GM04504 (cell line): ENCODE measurements at regions not wholly inside any gene's neighbourhood (a gene's known extent, or its start where the extent isn't known, plus 50 kb on each side); places are given as distances from the start of the nearest gene placed in this dataset.

Experiments used
- DNase-seq: peaks from one replicate; pipeline ENCODE4 v3.0.0-alpha.2; 2012; ENCODE audit warnings: low read depth

DNA sequence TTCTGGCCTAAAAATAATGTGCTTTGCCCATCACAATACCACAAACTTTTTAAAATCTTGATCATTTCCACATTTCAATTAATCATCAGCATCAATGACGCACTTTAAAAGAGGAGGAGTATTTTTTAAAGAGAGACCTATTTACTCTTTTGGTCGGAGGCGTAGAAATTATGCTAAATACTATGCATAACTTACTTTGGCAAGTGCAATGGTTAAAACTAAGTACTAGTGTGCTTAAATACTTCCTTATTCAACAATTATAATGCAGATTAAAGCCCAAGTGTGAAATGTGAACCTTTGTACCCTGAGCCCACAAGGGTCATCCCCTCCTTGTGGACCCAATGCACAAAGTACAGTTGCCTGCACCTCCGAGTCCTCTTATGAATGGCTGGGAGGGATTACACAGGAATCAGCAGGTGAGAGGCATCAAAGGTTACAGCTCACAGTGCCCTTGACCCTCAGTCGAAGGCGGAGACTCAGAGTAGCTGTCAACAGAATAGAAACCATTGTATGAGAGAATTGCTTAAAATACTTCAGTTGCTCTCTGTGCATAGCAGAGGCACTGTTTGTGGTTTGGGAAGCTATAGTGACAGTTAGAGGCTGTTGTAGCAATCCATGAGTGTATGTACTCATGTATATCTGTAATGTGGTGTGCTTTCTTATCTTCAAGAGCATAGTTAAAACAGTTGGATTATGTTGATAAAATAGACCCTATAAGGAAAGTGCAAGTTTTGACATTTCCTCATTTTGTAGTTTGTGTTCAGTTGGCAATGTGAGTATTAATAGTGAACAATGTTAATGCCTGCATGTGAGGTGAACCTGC lies 151.7 kb upstream of the ITGA4 start:
- DNase-seq = no peak

DNA sequence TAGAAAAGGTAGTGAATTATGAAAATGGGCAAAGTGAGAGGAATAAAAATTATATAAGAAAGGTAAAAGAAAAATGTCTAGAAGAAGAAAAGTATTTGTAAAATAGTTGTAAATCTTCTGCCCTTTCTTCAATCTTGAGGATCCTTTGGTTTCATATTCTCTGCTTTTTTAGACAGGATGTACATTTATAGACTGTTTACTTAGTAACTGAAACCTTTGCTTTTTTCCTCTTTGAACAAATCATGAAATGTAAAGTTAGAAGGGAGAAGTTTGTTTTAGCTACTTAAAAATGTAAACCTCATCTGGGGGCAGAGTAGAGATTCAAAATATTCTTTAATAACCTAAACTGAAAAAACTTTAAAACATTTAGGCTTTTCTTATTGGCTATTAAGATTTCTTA lies 150.4 kb upstream of the ITGA4 start:
- DNase-seq = no peak

GRCh38 chr2:181307203-181307991 lies 149.8 kb upstream of the ITGA4 start:
- DNase-seq = no peak

DNA sequence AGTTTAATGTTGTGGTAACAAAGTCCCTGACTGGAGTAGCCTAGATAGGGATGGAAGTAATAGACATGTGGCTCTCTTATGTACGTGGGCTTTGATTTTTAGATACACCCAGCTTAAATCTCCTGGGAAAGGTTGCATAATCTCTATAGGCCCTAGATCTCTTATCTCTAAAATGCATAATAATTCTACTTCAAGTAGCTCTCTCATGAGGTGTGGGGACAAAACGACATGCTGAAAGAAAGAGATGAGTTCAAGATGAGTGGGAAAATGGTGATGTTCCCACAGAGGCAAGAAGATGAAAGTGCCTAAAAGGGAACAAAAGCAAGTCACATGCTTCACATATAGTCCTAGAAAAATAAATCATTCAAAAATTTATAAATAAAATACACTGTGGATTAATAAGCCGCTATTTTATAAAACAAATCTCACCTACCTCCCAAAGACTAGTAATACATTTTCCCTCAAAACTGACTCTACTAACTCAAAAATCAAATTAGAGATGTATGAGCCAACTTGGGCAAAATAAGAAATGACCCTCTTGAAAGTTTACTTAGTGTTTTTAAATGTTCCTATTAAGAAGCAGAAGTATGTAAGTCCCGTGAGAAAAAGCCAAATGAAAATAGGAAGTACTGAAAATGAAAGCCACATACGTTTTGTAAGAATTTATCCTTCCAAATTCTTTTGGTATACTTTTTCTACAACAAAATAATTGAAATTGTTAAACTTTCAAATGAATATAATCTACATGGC lies 148.2 kb upstream of the ITGA4 start:
- DNase-seq = no peak

DNA sequence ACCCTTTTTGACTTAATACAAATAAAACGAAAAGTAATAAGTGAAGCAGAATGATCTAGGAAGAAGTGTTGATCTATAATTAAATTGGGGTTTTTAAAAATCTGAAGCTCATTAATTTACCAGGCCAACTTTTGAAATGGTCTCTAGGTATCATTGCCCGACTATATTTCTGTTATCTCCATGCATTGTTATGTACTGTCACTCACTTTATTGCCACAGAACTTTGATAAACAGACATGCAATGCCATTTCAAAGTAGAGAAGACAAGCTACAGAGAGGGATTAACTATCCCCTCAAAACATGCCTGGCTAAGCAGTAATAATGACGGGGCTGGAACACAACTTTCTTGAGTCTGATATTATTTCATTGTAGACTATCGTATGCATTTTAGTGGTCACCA lies 147.6 kb upstream of the ITGA4 start:
- no peak for DNase-seq

DNA sequence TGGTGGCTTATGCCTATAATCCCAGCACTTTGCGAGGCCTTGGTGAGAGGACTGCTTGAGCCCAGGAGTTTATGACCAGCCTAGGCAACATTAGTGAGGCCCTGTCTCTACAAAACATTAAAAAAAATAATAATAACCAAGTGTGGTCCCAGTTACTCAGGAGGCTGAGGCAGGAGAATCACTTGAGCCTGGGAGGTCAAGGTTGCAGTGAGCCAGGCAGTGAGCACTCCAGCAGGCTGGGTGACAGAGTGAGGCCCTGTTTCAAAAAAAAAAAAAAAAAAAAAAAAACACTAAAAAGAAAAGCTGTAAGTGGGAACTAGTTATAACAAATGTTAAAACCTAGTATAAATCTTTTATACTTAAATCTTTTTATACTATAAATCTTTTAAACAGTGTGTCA lies 146.2 kb upstream of the ITGA4 start:
- DNase-seq = no peak

DNA sequence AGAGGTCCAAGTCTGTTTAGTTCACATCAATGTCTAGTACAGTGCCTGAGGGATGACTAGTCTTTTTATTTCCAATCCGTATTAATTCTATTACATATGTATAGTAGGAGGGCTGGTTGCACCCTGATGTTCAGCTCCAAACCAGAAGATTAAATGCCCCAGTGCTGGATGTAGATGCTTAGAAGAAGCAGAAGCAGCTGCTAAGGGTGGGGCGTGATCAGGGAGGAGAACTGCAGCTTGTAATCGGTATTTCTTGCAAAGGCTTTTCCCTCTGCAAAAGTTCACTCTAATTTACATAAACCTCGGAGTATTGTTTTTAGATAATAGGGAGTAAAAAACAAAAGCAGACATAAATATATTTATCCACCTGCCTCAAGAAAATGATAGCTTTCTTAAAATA lies 145.3 kb upstream of the ITGA4 start:
- DNase-seq = no peak

- DNase-seq = no peak
Observed at GRCh38 chr2:181312515-181312927, 144.7 kb upstream of the ITGA4 start.

DNA sequence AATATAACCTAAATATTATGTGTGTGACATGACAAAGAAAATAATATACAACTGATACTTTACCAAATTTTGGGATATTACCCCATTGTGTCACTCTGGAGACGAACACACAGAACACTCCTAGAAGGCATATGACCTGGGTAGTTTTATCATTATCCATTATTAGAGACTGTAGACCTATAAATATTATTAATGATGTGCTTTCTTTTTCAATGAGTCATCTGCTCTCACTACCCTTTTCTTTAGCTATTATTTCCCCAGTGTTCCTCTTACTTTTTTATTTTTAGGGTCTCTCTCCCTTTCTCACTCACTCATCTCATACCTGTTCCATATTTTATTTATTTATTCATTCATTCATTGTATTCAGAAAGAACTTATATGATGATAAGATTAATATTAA lies 143.3 kb upstream of the ITGA4 start:
- no peak for DNase-seq

DNA sequence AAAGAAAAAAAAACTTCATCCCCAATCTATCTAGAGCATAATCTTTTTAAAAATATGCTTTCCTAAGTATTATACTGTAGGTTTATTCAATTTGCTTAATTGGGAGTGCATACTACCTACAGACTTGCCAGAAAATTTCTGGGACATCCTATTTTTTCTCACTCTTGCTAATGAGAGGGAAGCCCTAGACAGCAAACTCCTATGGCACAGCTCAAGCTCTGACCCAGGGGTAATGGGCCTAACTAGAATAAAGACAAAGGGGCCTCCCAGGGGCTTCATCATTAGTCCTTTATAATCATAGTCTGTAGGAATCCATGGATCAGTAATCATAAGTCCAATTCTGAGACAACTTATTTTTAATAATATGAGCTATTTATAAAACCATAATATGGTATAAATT lies 142.6 kb upstream of the ITGA4 start:
- DNase-seq = no peak

DNA sequence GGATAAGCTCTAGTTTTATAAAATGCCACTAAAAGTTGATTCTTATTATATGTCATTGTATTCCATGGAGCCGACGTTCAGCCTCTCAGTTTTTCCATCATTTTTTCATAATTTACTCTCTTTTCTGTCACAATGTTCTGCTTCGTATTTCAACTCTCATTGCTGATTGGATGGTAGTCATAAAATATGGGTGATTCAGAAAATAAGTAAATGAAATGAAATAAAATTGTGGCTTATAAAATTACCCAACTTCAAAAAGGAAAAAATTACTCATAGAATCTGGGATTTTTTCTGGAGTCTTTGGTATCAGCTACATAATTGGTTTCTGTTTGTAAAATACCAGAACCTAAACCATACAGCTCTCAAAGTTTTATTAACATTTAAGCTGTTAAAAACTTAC lies 139.7 kb upstream of the ITGA4 start:
- DNase-seq = no peak

- no peak for DNase-seq
Observed at GRCh38 chr2:181318504-181319280, 138.5 kb upstream of the ITGA4 start.

- no peak for DNase-seq
Observed at GRCh38 chr2:181319286-181319685, 137.9 kb upstream of the ITGA4 start.

DNA sequence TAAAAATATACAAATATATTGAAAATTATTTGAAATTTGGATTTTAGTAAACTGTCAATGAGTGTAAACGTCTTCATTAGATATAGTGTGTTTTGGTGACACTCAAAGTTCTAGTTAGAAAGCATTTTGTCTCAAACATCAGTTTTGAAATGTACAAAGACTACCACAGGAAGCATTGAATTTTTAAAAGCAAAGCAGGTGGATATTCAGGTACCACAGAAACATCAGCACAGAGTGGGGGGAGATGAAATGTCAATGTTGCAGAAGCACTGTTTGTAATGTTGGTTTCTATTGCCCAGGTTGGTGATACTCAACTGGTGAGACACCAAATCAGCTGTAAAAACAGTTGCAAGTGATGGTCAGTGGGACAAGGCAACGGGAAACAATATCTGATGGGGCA lies 136.5 kb upstream of the ITGA4 start:
- no peak for DNase-seq

DNA sequence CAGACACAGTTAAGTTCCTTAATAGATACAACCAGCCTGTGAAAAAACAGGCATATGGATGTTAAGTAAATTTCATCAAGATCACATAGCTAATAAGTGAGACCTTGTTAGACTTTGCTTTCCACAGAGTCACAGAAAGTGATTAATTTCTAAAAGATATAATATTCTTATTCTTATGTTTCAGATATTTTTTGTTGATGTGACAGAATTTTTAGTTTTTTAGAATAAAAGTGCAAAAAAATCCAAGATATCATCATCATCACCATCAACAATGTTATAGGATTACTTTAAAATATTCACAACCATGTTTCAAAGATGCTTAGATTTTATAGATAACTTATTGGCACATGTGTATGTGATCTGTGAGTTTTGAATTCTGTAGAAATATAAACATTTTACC lies 132.3 kb upstream of the ITGA4 start:
- DNase-seq = no peak

- DNase-seq = no peak
Observed at GRCh38 chr2:181326661-181327060, 130.5 kb upstream of the ITGA4 start.

DNA sequence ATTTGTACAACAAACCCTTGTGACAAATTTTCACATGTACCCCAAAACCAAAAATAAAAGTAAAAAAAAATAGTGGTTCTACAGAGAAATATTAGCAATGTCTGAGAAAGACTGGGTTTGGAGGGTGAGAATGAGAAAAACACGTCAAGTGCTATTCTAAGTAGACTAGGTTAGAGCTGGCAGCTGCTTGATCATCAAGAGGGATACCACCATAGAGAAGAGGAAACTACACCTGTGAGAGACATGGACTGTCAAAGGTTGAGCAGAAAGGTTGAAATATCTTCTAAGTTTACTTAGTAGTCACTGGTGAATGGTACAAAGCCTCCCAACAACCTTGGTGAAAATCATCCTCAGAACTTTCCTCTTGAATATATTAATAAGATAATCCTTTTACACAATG lies 126.9 kb upstream of the ITGA4 start:
- no peak for DNase-seq

- no peak for DNase-seq
Observed at GRCh38 chr2:181332044-181332605, 125.1 kb upstream of the ITGA4 start.

DNA sequence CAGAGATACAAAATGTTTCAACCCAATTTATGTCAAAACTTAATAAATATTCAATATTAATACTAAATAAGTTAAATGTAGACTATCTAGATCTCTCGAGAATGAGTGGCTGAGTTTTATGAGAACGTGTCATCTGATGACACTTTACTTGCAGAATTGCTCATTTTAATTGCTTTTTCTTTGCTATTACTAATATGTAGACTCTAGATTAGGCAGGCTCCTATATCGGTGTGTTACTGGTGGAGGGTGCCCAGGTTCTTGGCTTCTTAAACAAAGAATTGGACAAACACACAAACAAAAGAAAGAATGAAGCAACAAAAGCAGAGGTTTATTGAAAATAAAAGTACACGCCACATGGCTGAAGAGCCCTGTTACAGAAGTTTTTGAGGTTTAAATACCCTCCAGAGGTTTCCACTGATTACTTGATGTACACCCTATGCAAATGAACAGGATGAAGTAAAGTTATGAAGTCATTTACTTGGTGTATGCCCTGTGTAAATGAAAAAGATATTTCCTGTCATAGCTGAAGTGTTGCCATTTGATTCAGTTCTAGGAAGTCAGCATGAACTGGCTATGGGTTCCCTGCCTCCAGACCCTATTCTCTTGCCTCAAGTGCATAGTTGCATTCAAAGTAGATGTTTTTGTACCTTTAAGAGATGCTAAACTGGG lies 122.9 kb upstream of the ITGA4 start:
- no peak for DNase-seq

GRCh38 chr2:181340891-181341290 lies 116.3 kb upstream of the ITGA4 start:
- DNase-seq = no peak
